K562 (cell line): ENCODE measurements at regions not wholly inside any gene's neighbourhood (a gene's known extent, or its start where the extent isn't known, plus 50 kb on each side); places are given as distances from the start of the nearest gene placed in this dataset.

Experiments used
- ATAC-seq: fragments of 200-7000 bp; cut with Tn5 transposase; 3 replicates; pipeline ENCODE4 v1.9.1; 2020; ENCODE audit warnings: moderate library complexity
- BruUV-seq: library from RNA; stranded (reverse); fragments of 400-500 nt; replicated peaks from 2 replicates; lab custom pipeline; 2021; lab: Mats Ljungman, UMichigan
- CTCF ChIA-PET: fragments of 300-600 bp; formaldehyde crosslinking; extraction: SDS; loops from one replicate; lab custom pipeline; 2021; ENCODE audit warnings: low intra/inter-chr PET ratio; lab: Yijun Ruan, JAX
- POLR2A ChIA-PET: fragments of 300-600, 350-650 bp; sonication (Branson Sonifier 250); formaldehyde crosslinking; extraction: SDS; loops from one replicate; lab custom pipeline; 2021; ENCODE audit warnings: antibody characterized with exemption, inconsistent platforms; lab: Yijun Ruan, JAX
- DNase-seq, 4 experiments: peaks; one replicate each; pipeline versions ENCODE4 v3.0.0 to v3.0.0-alpha.2; 2011 to 2018; ENCODE audit warnings: low spot score in 3 of 4, mixed read lengths in 3 of 4; ENCODE audit errors: extremely low read depth in 1 of 4
- FAIRE-seq: peaks from 2 replicates; lab custom pipeline; 2011; peaks lifted over from hg19 to GRCh38; lab: Jason Lieb, UNC
- H2AFZ ChIP-seq: 2 replicates; pipeline ENCODE4 v1.6.0; 2011; ENCODE audit warnings: low read depth, low read length, control low read depth, inconsistent platforms
- H3K27ac ChIP-seq: fragments of 200-600 bp; 3 replicates; pipeline ENCODE4 v1.8.0; 2011; ENCODE audit warnings: low read depth, mild to moderate bottlenecking, control low read depth, inconsistent platforms, low read length, moderate library complexity, mixed read lengths; ENCODE audit errors: extremely low read depth
- H3K27me3 ChIP-seq, 2 experiments: fragments of 300-600 bp in 1 of 2; 2 replicates in 1 of 2; 3 replicates in 1 of 2; pipeline versions ENCODE4 v1.6.0 to v1.8.0; 2011; ENCODE audit warnings: inconsistent platforms in 2 of 2, low read length in 2 of 2, mild to moderate bottlenecking in 1 of 2, mixed read lengths in 1 of 2, moderate library complexity in 1 of 2; ENCODE audit not compliant: control insufficient read depth in 2 of 2, insufficient read depth in 2 of 2
- H3K36me3 ChIP-seq: fragments of 300-600 bp; 3 replicates; pipeline ENCODE4 v1.8.0; 2011; ENCODE audit warnings: mild to moderate bottlenecking, low read length, inconsistent platforms; ENCODE audit not compliant: control insufficient read depth, insufficient read depth
- H3K4me1 ChIP-seq, 2 experiments: fragments of 200-600 bp in 1 of 2; replicated peaks in 1 of 2; 2 replicates in 1 of 2; 3 replicates in 1 of 2; pipeline versions ENCODE4 v1.5.1 to v1.8.0; 2011; ENCODE audit warnings: inconsistent platforms in 2 of 2, low read length in 2 of 2, mild to moderate bottlenecking in 1 of 2, mixed read lengths in 1 of 2, moderate library complexity in 1 of 2; ENCODE audit not compliant: control insufficient read depth in 2 of 2, insufficient read depth in 2 of 2
- H3K4me2 ChIP-seq: 2 replicates; pipeline ENCODE4 v1.6.1; 2011; ENCODE audit warnings: low read length, control low read depth, inconsistent platforms, mixed read lengths; ENCODE audit not compliant: insufficient read depth
- H3K4me3 ChIP-seq: fragments of 200-600 bp; sonication (generic), shearing (Covaris generic); 2 replicates; pipeline ENCODE4 v1.5.1; 2016; ENCODE audit warnings: control low read depth, inconsistent platforms
- H3K79me2 ChIP-seq: fragments of 200-600 bp; 3 replicates; pipeline ENCODE4 v1.8.0; 2011; ENCODE audit warnings: low read length, inconsistent platforms; ENCODE audit not compliant: control insufficient read depth, insufficient read depth
- H3K9ac ChIP-seq, 2 experiments: 2 replicates each; pipeline versions ENCODE4 v1.6.0 to v1.6.1; 2011; ENCODE audit warnings: low read depth in 2 of 2, low read length in 2 of 2, control low read depth in 1 of 2, inconsistent platforms in 1 of 2, mild to moderate bottlenecking in 1 of 2, mixed read lengths in 1 of 2; ENCODE audit not compliant: insufficient read depth in 1 of 2
- H3K9me1 ChIP-seq: one replicate; pipeline ENCODE4 v1.6.0; 2011; ENCODE audit warnings: inconsistent platforms, mild to moderate bottlenecking, low read length, moderate library complexity; ENCODE audit not compliant: control insufficient read depth, insufficient read depth
- H3K9me3 ChIP-seq: replicated peaks from 2 replicates; pipeline ENCODE4 v1.5.1; 2011; ENCODE audit warnings: low read depth, low read length, inconsistent platforms; ENCODE audit not compliant: control insufficient read depth, insufficient read depth
- H4K20me1 ChIP-seq: replicated peaks from 2 replicates; pipeline ENCODE4 v1.6.1; 2011; ENCODE audit warnings: low read length, inconsistent platforms, mixed read lengths; ENCODE audit not compliant: control insufficient read depth, insufficient read depth
- ATF7 ChIP-seq: fragments of 450-650 bp; IDR thresholded peaks from 2 replicates; pipeline ENCODE4 v1.7.1; 2014; ENCODE audit warnings: mild to moderate bottlenecking, moderate library complexity
- BRCA1 ChIP-seq, 2 experiments: fragments of 450-650 bp in 1 of 2; sonication (generic) in 1 of 2; formaldehyde crosslinking in 1 of 2; IDR thresholded peaks; 2 replicates each; pipeline versions ENCODE4 v1.5.0 to v1.6.1; 2017 to 2020; ENCODE audit warnings: mild to moderate bottlenecking in 1 of 2, missing genetic modification reagents in 1 of 2
- CREBBP ChIP-seq: IDR thresholded peaks from one replicate; pipeline ENCODE4 v1.6.1; 2012; ENCODE audit warnings: low read depth, mild to moderate bottlenecking, control low read depth, inconsistent platforms, low read length
- FOXM1 ChIP-seq, 2 experiments: fragments of 450-650 bp in 1 of 2; sonication (generic) in 1 of 2; formaldehyde crosslinking in 1 of 2; IDR thresholded peaks; 2 replicates each; pipeline versions ENCODE4 v1.6.1 to v1.9.0; 2017 to 2022; ENCODE audit warnings: low read depth in 2 of 2, mild to moderate bottlenecking in 2 of 2, missing genetic modification reagents in 1 of 2, moderate library complexity in 1 of 2
- GTF2A2 ChIP-seq: IDR thresholded peaks from 2 replicates; pipeline ENCODE4 v1.6.1; 2016; ENCODE audit warnings: mild to moderate bottlenecking, missing genetic modification characterization, missing compliant biosample characterization
- GTF2E2 ChIP-seq: fragments of 200-800 bp; sonication (Bioruptor generic); IDR thresholded peaks from 2 replicates; pipeline ENCODE4 v1.6.1; 2016; ENCODE audit warnings: missing genetic modification characterization, missing compliant biosample characterization
- HDAC8 ChIP-seq: fragments of 450-650 bp; IDR thresholded peaks from 2 replicates; pipeline ENCODE4 v1.6.1; 2016; ENCODE audit warnings: mild to moderate bottlenecking, missing genetic modification characterization, moderate library complexity, missing compliant biosample characterization
- KDM2B ChIP-seq: fragments of 250-450 bp; sonication (Bioruptor Pico); IDR thresholded peaks from 2 replicates; pipeline ENCODE4 v1.8.0; 2021; ENCODE audit warnings: mild to moderate bottlenecking, moderate library complexity
- MTA1 ChIP-seq: fragments of 450-650 bp; IDR thresholded peaks from 2 replicates; pipeline ENCODE4 v1.6.1; 2017; ENCODE audit warnings: borderline replicate concordance
- NFRKB ChIP-seq: fragments of 450-650 bp; IDR thresholded peaks from 2 replicates; pipeline ENCODE4 v1.6.1; 2016; ENCODE audit warnings: low read depth
- POLR2AphosphoS5 ChIP-seq: IDR thresholded peaks from 2 replicates; pipeline ENCODE4 v1.6.1; 2011; ENCODE audit warnings: mild to moderate bottlenecking, low read depth, low read length, moderate library complexity; ENCODE audit not compliant: control insufficient read depth, insufficient read depth
- PRPF4 ChIP-seq: fragments of 200-400 bp; formaldehyde crosslinking; IDR thresholded peaks from one replicate; pipeline ENCODE4 v1.6.1; 2017; ENCODE audit warnings: low read length, low read depth, mild to moderate bottlenecking; ENCODE audit not compliant: insufficient read depth, poor library complexity, severe bottlenecking
- PTTG1 ChIP-seq: fragments of 450-650 bp; IDR thresholded peaks from 2 replicates; pipeline ENCODE4 v1.6.1; 2016; ENCODE audit warnings: low read depth, mild to moderate bottlenecking, missing genetic modification characterization, missing compliant biosample characterization
- SMARCC2 ChIP-seq: fragments of 450-650 bp; IDR thresholded peaks from 2 replicates; pipeline ENCODE4 v1.6.1; 2017; ENCODE audit warnings: antibody characterized with exemption, moderate library complexity, mild to moderate bottlenecking, low read depth
- TSC22D4 ChIP-seq: fragments of 450-650 bp; IDR thresholded peaks from 2 replicates; pipeline ENCODE4 v1.6.1; 2016; ENCODE audit warnings: missing genetic modification characterization, missing biosample characterization, control low read depth
- ZNF124 ChIP-seq: sonication (generic); formaldehyde crosslinking; IDR thresholded peaks from 2 replicates; pipeline ENCODE4 v1.8.1; 2022; ENCODE audit warnings: missing genetic modification reagents
- ZNF174 ChIP-seq: fragments of 250-450 bp; sonication (Bioruptor Pico); IDR thresholded peaks from 2 replicates; pipeline ENCODE4 v1.4.0; 2020; ENCODE audit warnings: mild to moderate bottlenecking
- ZNF644 ChIP-seq: fragments of 200-800 bp; sonication (Bioruptor generic); IDR thresholded peaks from 2 replicates; pipeline ENCODE4 v1.6.1; 2016; ENCODE audit warnings: low read depth, missing genetic modification characterization, missing compliant biosample characterization
- WGBS: fragments of 100-300 bp; shearing (Covaris generic); methylation state at CpG from one replicate; pipeline ENCODE4 v1.1.6; 2016; ENCODE audit warnings: low coverage, mixed read lengths; ENCODE audit not compliant: insufficient coverage; ENCODE audit errors: missing lambda C conversion rate; 5-methylcytosine and 5-hydroxymethylcytosine counted together
- in situ Hi-C: fragments of 300-500 bp; cut with MboI; formaldehyde crosslinking; loops from 4 replicates; pipeline ENCODE4 v1.15.0; 2018; ENCODE audit warnings: inconsistent platforms, mixed read lengths
- intact Hi-C: fragments of 100-400 bp; cut with micrococcal nuclease; formaldehyde crosslinking; loops from 2 replicates; pipeline ENCODE4 v1.14.2; 2022

- Histone ChIP-seq H3K79me2 (no peaks in the 10 kb centered on the region), H3K9ac (no peak overlapping the region), H4K20me1 (no peaks in the 10 kb centered on the region), H3K36me3 (no peaks in the 10 kb centered on the region)
- intact Hi-C loops = no loop called here
- TF ChIP-seq CREBBP = no peak
- no peak for TF ChIP-seq TSC22D4 (tag)
- no peak for TF ChIP-seq MTA1
- TF ChIP-seq, all 486 proteins: peak for 0
- H3K4me2 ChIP-seq = no peak overlapping the region
- no peak overlapping the region for H3K27ac ChIP-seq
- H3K27me3 ChIP-seq = no peaks in the 10 kb centered on the region
- DNase-seq (no peak), ATAC-seq (no peak), FAIRE-seq (no peak)
- H3K4me1 ChIP-seq = no peaks in the 10 kb centered on the region
- in situ Hi-C loops = no loop called here
- no peak overlapping the region for H2AFZ ChIP-seq
- no peak overlapping the region for H3K4me3 ChIP-seq
- no peaks in the 10 kb centered on the region for H3K9me1 ChIP-seq
- H3K9me3 ChIP-seq = no peaks in the 10 kb centered on the region
- BruUV-seq = no TSS peak
- CTCF ChIA-PET = no interaction called here
- 2% methylated on average over 7 of the region's 7 CpGs for WGBS
- POLR2A ChIA-PET = no interaction called here
Observed at GRCh38 chr12:128133321-128134073, 133.5 kb upstream of the TMEM132C start.

GRCh38 chr12:128137140-128137539 lies 129.8 kb upstream of the TMEM132C start:
- Histone ChIP-seq H3K27me3 (no peaks in the 10 kb centered on the region), H4K20me1 (no peaks in the 10 kb centered on the region), H3K9me1 (no peaks in the 10 kb centered on the region), H3K9ac (no peak overlapping the region), H2AFZ (no peak overlapping the region), H3K4me3 (no peak overlapping the region), H3K4me2 (no peak overlapping the region), H3K4me1 (no peaks in the 10 kb centered on the region), H3K36me3 (no peaks in the 10 kb centered on the region), H3K79me2 (no peaks in the 10 kb centered on the region), H3K9me3 (no peaks in the 10 kb centered on the region), H3K27ac (no peak overlapping the region)
- intact Hi-C loops (no loop called here), in situ Hi-C loops (no loop called here)
- DNase-seq (no peak), FAIRE-seq (no peak), ATAC-seq (no peak)
- no TSS peak for BruUV-seq
- WGBS = 1% methylated on average over 6 of the region's 6 CpGs
- CTCF ChIA-PET = no interaction called here
- POLR2A ChIA-PET = no interaction called here
- TF ChIP-seq KDM2B (CRISPR knock-in tag) = no peak
- TF ChIP-seq ZNF644 = no peak
- no peak for TF ChIP-seq POLR2AphosphoS5
- TF ChIP-seq FOXM1 (IDR thresholded peaks at IDR 0.05; ENCODE audit: low read depth) = no peak
- no peak for TF ChIP-seq FOXM1 (CRISPR knock-in tag; IDR thresholded peaks at IDR 0.05; ENCODE audit: low read depth)
- no peak for TF ChIP-seq SMARCC2
- TF ChIP-seq NFRKB = no peak
- no peak for TF ChIP-seq HDAC8 (tag)
- no peak for TF ChIP-seq ATF7
- TF ChIP-seq GTF2E2 (tag) = no peak
- no peak for TF ChIP-seq BRCA1 (IDR thresholded peaks at IDR 0.05)
- TF ChIP-seq BRCA1 (CRISPR knock-in tag; IDR thresholded peaks at IDR 0.05) = no peak
- no peak for TF ChIP-seq PTTG1 (tag)
- no peak for TF ChIP-seq GTF2A2 (tag)
- TF ChIP-seq PRPF4 = no peak
- TF ChIP-seq ZNF124 = no peak
- no peak for TF ChIP-seq ZNF174 (CRISPR knock-in tag)
